Activated CD4-positive, alpha-beta T cell treated with anti-CD3 and anti-CD28 coated beads, Interleukin-2, Interleukin-4, amounts not matched to agents 100 ng/mL and 50 ng/mL, durations not matched to agents 16 hours and 8 hours (primary cell): ENCODE measurements at regions not wholly inside any gene's neighbourhood (a gene's known extent, or its start where the extent isn't known, plus 50 kb on each side); places are given as distances from the start of the nearest gene placed in this dataset.

Experiments used
- DNase-seq: peaks from one replicate; pipeline ENCODE4 v3.0.0-alpha.2; 2020; ENCODE audit warnings: low spot score

DNA sequence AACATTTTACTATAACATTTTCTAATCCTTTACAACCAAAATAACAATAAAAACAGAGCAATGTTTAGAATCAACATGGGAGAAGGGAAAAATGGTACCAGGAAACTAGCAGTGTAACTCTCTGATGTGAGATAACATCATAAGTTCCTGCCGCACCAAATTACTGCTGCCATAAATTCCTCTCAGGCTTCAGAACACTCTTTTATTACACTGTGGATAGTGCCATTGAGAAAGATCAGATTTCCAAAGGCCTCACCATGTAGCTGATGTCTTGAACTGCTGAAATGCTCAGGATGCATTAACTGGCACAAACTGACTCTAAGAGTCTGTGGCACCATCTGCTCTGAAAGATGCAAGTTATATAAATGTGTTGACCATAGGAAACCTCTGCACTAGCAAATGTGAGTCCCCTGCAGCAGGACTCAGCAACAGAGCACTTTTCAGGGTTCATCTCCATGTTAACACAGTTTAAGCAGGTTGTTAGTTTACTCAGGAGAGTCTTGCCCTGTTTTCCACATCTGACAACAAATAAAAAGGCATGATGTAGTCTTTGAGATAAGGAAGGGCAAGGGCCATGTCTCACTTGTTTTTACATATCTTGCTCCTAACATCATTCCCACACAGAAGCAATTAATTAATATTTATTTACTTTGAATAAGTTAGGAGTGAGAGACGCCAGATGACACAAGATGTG is 218.1 kb downstream of the CETN3 start:
- DNase-seq, result no peak

DNA sequence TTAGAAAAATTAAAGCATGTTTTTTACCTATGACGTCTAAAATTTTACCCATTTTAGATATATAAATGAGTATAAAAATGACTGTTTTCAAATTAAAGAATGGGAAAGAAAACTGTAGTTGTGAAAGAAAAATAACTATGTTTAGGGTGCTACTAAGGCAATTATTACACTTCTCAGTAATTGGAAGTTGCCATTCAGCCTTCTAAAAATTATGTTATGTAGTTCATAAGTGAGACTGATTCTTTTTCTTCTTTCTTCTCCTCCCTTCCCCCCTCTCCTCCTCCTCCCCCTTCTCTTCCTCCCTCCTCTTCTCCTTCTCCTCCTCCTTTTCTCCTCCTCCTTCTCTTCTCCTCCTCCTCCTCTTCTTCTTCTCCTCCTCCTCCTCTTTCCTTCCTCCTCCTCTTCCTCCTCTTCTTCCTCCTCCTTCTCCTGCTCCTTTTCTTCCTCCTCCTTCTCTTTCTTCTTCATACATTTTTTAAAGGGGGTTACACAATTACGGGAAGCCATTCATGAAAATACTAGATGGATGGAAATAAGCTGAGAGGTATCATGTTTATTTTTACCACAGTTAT is 223.6 kb downstream of the CETN3 start:
- no peak for DNase-seq

DNA sequence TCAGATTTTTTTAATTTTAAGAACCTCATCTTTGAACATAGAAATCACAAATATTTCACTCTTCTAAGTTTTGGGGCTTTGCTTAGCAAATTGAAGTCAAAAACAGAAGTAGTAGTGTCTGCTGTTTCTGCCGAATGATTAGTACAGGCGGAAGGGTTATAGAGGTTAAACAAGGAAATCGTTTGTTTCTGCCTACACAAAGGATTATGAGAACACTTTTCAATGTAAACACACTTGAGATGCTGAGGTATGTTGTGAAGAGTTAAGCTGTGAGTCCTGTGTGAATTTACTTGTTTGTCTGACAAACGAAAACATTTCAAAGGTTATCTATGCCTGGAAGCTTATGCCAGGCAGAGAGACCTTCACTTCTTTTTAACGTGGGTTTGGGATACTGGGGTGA is 224.8 kb downstream of the CETN3 start:
- no peak for DNase-seq

DNA sequence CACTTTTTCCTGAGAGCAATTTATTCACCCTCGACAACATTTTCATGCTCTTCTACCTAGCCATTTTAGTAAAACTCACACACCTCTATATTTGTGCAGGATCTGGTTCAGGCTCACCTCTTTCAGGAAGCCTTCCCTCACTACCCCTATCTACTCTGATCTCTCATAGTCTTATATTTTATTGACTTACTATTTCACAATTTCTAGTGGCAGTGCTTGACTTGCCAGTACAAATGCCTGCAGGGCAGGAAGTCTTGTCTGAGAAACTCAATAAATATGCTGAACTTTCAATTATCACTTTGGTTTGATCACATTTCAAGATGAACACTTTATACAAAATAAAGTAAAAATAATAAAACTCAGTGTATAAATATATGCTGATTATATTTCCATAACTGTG is 226.8 kb downstream of the CETN3 start:
- no peak for DNase-seq

DNA sequence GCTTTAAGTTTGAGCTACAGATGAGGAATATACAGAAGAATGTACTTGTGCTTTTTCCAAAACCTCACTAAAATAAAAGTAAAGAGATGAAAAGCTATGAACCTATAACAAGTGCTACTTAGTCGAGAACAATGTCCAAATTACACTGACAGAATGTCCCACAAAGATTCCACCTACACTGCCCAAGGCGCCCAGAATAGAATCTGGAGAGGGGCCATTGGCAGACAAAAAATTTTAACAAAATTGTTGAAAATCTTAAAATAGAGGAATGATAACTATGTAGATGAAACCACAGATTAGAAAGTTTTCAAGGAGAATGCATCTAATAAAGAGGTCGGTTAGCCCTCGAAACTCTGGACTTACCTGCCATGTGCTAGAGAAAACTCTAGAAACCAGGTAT is 235.3 kb downstream of the CETN3 start:
- no peak for DNase-seq

DNA sequence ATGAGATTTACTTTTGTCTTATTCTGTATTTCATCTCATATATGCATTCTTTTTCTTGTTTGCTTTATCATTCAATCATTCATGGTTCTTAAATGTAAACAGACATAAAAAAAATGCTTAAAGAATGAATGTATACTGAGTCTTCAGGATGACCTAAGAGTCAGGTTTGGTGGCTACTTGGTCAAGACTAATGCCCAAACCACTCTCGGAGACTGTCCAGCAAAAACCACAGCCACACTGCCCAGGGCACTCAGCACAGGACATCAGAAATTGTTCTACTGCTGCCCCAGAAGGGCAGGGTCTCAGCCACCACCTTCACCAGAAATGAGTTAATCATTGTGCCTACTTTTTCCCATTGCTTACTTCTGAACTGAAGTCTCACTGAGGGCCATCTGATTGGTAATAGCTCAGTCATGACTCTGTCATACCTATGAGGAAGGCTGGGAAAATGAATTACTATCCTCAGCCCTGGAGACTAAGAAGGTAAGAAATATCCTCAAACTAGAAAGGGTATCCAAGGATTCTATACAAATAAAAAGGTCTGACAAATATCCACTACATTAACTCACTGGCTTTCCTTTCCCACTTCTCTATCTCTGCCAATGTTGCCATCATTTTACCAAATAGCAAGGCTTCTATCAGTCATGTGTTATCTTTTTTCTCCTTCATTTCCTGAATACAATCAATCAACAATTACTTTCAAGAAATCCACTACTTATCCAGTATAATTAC is 236.1 kb downstream of the CETN3 start:
- no peak for DNase-seq

DNA sequence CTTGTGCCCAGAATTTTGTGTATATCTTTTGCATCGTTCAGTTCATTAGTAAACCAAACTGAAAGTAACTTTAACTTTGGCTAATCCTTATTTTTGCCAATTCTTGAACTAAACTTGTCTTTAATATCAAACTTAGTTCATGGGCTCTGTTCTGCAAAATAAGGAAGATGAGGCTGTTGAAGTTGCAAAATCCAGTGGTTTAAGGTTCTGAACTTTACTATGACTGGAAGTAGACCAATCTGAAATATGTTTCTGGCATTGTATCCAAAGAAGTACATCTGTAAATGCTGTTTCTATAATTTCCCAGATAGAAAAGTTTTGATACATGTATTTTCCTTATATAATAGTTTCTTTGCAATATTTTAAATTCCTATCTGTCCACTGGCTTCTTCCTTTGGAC is 238.1 kb downstream of the CETN3 start:
- DNase-seq, result no peak

DNA sequence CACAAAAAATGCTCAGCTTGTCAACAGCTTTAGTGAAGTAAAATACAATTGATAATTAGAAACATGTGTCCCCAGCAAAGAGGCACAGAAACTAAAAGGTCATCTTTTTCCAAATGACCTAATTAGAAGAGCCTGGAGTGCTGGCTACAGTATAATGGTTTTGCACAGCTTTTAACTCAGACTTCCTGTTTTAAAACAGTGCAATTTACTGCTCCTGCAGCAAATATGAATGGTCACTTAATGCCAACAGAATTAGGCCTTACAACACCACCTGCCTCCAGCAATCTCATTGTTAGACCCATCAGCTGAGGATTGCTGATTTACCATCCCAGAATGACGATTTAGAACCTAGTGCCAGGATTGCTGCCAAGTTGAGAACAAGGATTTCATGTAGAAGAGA is 239.3 kb downstream of the CETN3 start:
- no peak for DNase-seq

DNA sequence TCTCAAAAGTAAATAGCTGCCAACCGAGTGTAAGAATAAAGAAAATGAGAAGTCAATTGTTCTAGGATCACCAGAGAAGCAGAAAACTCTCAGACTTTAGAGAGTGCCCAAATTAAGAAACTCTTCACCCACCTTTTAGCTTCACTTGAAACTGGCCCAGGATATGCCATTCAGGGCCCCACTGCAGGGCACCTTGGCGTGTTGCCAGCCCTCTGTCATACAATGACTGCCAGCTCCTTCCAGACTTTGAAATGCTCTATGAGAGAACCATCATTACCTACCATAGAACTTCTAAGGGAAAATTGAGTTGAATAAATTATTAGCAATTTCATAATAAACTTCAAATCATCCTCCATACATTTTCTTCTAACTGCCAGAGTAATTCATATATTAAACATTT is 240.5 kb downstream of the CETN3 start:
- DNase-seq, result no peak

DNA sequence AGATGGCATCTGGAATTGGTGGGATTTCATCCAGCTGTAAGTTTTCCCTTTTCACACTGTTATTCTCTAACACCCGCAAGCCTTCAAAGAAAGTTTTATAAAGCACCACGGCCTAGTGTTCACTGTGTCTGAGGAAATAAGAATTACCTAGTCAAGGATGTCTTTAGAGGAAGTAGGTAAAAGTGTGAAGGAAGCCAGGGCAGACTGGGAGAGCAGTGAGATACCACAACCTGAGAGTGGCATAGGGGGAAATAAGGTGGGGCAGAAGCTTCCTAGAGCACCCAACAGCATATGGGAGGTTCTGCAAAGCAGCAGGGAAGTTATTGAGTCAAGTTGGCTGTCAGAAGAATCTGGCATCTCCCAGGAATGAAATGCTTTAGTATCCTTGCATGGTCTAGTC is 241.2 kb downstream of the CETN3 start:
- no peak for DNase-seq

DNA sequence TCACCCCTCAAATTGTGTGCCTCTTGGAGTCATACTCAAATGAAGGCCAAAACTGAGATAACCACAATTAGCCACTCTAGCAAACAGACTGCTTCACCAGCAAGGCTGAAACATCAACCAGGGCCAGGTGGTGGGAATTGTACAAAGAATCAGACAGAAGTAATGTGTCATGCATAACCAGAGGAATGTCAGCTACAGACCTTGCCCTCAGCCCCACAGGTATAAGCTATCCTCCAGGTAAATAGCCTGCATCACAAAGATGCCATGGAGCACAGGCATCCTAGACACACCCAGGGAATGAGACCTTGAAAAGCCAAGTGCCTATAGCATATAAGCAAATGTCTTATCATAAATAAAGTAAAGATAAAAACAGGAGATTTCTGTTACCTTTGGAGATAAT is 242.7 kb downstream of the CETN3 start:
- no peak for DNase-seq

DNA sequence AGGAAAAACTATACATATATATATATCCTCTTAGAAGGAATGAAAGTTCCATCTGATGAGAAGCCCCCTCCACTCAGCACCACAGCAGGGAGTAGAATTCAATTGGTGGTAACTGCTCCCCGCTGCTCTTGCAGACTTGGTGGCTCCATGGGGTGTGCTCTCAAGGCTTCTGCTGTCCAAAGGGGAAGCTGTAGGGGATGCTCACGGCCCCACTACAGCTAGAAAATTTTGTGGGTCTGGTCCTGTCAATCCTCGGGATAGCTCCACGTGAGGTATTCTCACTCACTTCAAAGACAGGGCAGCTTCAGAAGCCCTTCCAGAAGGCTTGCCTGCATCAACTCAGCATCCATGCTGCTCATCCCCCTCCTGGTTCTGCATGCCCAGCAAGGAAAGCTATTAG is 247.2 kb downstream of the CETN3 start:
- DNase-seq, result no peak

DNA sequence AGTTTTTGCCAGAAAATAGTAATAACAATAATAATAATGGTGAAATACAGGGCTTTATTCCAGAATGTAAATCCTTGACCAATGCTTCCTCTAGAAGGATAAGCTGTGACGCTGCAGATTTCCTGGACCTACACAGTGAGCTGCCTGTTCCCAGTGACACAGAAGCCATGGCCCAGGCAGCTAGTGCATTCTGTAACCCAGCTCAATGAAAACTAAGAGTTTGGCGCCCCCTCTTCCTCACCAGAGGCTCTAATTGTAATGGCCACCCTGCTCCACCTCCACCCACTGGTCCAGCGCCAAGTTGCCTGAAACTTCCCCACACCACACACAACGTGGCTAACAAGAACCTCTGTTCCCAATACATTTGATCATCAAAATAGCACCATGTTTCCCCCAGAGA is 248.1 kb downstream of the CETN3 start:
- no peak for DNase-seq

DNA sequence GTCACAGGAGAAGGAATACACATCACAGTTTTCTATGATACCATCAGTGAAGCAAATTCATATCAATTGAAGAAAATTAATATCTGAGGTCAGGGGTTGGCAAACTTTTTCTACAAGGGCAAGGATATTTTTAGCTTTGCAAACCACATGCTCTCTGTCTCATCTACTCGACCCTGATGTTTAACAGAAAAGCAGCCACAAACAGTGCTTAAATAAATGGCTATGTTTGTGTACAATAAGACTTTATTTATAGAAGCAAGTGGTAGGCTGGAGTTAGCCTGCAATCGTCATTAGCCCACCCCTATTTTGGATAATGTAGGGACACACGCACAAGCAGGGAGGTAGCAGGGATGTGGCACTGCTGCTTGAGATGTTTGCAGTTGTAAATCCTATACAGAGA is 251.4 kb downstream of the CETN3 start:
- DNase-seq, result no peak

DNA sequence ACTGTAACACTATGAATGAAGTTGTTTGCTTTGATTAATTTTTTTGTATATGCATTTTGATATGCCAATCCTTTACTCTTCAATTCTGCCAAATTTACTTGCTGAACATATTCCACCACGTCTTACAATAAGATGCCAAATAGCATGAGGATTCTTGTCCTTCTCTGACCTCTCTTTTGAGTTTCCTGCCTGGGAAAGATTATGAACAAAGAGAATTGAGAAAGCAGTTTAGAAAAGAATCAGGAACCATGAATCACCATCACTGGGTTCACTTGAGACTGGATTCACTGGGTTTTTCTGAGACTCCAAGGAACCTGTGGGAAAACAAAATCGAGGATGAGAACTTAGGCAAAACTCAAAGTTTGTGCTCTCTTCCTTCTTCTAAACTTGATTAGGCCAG is 256.5 kb downstream of the CETN3 start:
- DNase-seq, result no peak

DNA sequence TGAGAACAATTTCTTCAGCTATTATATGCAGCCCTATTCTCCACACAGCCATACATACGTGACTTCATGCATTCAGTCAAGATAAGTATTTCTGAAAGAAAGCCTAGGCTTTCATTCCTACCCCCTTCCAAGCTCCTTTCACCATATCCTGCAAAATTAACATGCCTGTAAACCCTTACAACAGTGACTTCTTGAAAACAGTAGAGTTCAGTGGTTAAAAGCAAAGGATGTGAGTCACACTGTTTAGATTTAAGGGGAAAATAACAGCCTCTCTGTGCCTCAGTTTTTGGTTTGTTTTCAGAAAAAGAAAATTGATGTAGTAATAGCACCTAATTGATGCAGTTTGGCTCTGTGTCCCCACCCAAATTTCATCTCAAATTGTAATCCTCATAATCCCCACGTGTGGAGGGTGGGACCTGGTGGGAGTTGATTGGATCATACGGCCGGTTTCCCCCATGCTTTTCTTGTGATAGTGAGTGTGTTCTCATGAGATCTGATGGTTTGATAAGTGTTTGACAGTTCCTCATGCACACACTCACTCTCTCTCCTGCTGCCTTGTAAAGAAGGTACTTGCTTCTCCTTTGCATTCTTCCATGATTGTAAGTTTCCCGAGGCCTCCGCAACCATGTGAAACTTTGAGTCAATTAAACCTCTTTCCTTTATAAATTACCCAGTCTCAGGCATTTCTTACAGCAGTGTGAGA is 264.8 kb downstream of the CETN3 start:
- no peak for DNase-seq

DNA sequence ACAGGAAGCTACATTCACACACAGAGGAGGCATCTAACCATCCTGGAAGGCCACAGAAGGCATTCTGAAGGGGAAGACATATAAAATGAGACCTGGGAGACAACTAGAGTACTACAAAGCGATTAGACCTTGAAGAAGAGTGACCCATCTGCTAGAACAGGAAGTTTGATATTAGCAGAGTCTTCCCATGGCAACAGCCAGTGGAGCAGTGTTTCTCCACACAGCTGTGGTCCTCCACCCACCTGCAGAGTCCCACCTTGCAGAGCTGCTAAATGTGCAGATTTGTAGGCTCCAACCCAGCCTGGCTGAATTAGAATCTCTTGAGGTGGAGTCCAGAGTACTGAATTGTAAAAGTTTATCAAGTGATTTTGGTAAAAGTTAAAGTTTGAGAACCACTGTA is 267.0 kb downstream of the CETN3 start:
- DNase-seq, result no peak

DNA sequence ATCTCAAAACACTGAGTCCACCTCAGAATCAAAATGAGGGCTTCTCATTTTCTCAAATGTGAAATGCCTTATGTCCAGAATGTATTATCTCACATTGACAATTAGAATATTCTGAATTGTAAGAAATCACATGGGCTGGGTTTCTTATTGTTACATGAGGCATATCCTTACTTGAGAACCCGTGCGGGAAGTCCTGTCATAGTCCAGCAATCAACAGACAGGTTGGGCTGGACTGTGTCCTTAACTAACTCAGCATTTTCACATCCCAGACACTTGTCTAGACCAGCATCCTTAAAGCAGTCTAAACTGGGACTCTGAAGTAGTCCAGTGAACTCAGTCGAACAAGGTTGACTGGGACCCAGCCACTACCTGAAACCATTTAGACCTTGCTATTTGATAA is 267.6 kb downstream of the CETN3 start:
- DNase-seq, result no peak

DNA sequence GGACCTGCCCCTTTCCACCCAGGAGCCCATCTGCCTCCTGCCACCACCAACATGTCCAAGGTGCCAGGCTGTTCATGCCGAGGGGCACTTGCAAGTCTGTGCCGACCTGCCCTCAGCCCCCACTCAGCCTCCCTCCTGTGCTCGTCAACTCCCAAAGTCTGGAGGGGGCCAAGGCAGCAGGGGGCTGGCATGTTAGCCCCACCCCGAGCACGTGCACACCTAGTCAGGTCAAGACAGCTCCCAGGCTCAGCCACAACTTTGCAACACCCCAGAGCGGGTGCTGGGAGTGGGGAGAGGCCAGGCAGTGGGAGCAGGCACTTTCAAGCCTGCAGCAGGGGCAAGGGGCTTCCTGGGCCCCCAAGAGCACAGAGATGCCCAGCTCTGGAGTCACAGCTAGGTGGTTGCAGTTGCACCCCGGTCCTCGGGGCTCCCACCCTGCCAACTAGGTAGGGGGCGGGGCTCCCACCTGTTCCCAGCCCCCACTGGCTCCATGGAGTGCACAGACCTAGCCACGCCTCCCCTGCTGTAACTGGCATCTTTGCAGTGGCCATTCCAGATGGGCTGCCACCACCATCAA is 272.5 kb downstream of the CETN3 start:
- DNase-seq, result no peak

DNA sequence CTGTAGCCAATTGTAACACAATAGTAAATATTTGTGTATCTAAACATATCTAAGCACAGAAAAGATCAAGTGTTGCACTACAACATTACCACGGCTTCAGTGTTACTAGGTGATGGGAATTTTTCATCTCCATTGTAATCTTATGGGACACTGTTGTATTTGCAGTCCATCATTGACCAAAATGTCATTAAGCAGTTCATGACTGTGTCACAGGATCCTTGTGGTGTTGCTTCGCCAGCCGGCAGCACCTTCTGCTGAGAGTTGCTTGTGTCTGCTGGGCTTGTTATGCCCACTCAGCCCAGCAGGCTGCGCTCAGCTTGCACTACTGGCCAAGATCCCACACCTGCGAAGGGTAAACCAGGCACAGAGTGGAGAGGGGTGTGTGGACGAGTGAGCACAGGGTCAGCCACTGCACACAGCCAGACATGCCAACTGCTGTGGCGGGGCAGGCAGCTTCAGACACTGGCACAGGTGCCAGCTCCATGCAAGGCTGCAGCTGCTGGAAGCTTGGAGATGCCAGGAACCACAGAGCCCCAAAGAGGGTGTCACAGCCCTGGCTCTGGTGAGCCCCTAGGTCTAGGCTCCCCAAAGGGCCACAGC is 273.7 kb downstream of the CETN3 start:
- DNase-seq, result no peak

DNA sequence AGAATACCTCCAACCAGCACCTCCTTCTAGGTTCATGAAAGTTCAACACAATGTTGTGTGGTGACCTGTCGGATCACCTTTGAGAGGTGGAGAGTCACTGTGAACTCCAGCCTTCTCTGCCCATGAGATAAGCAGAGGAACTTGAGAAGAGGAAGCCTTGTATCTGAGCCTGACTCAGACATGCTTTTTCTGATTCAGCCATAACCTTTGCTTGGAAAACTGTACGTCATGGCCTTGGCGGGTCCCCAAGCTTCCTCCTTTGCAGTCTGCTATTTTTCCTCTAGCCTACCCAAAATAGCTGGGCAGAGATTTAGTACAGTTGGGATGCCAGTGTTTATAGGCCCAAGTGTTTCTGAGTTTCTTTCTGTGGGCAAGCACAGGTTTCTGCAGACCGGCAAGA is 274.7 kb downstream of the CETN3 start:
- no peak for DNase-seq

DNA sequence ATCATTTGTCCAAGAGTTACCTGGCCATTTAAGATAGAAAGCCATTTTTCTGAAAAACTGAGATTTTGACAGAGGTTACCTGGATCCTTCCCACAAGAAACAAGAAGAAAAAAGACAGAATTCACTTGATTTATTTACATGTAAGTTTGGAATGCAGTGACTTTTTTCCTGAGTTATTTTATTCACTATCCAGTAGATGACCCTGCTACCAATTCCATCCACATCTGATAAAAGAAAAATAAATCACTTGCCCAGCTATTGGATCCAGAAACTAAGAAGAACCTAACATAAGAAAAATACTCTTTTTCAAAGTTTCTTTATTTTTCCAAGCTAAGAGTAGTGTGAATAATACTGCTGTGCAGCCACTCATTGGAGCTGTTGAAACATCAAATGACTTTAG is 275.2 kb downstream of the CETN3 start:
- no peak for DNase-seq
